ENCODE measurements at regions not wholly inside any gene's neighbourhood (a gene's known extent, or its start where the extent isn't known, plus 50 kb on each side); places are given as distances from the start of the nearest gene placed in this dataset.

DNA sequence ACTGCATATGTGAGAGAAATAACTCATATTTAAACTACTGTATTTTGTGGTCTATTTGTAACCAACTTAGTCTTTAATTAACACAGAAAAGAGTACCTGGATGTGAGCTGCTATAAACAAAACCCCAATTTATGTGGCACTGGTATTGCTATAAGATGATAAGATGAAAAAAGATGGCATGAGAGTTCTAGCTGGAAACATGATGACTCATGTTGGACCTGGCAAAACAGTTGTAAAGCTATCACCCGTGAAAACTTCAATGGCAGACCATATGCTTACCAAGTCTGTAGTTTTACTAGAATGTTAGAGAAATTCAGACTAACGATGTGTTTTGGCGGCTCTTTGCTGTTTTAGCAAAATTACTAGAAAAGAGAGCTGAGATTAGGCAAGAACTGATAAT is 69.6 kb upstream of the PCDH9 start:
- H3K9me3 ChIP-seq (ENCODE audit: control insufficient read depth, insufficient read depth, low read length): no peaks in the 10 kb centered on the region
- no peak for TF ChIP-seq EZH2phosphoT487 (IDR thresholded peaks at IDR 0.05; ENCODE audit: borderline replicate concordance, low read length)
- TF ChIP-seq CTCF (IDR thresholded peaks at IDR 0.05; ENCODE audit: low read depth, low read length, poor library complexity, severe bottlenecking): no peak
- H4K20me1 ChIP-seq (ENCODE audit: control insufficient read depth, insufficient read depth, low read depth, low read length): no peaks in the 10 kb centered on the region
- no peaks in the 10 kb centered on the region for H3K9me2 ChIP-seq (replicated peaks; ENCODE audit: control insufficient read depth, low read length)
- no peak overlapping the region for H3K4me2 ChIP-seq (ENCODE audit: low read length)
- no peaks in the 10 kb centered on the region for H3F3A ChIP-seq (ENCODE audit: control insufficient read depth, insufficient read depth)
- no peaks in the 10 kb centered on the region for H3K79me2 ChIP-seq (ENCODE audit: control insufficient read depth, low read length)
- no peak overlapping the region for H3K27ac ChIP-seq (ENCODE audit: low read depth, low read length)
- H3K27me3 ChIP-seq (ENCODE audit: control insufficient read depth, low read length): no peaks in the 10 kb centered on the region
- no peaks in the 10 kb centered on the region for H3K36me3 ChIP-seq (ENCODE audit: control insufficient read depth, low read length)
- no peak overlapping the region for H3K4me3 ChIP-seq (ENCODE audit: low read length)
- no peaks in the 10 kb centered on the region for H3K4me1 ChIP-seq (ENCODE audit: control insufficient read depth, low read length)

- Histone ChIP-seq H3K4me1 (ENCODE audit: control insufficient read depth, low read length) (no peaks in the 10 kb centered on the region), H3K27ac (ENCODE audit: low read depth, low read length) (no peak overlapping the region), H3K4me3 (ENCODE audit: low read length) (no peak overlapping the region), H3K79me2 (ENCODE audit: control insufficient read depth, low read length) (no peaks in the 10 kb centered on the region), H3K9me2 (replicated peaks; ENCODE audit: control insufficient read depth, low read length) (no peaks in the 10 kb centered on the region), H3F3A (ENCODE audit: control insufficient read depth, insufficient read depth) (no peaks in the 10 kb centered on the region), H3K27me3 (ENCODE audit: control insufficient read depth, low read length) (no peaks in the 10 kb centered on the region), H3K9me3 (ENCODE audit: control insufficient read depth, insufficient read depth, low read length) (no peaks in the 10 kb centered on the region), H3K36me3 (ENCODE audit: control insufficient read depth, low read length) (no peaks in the 10 kb centered on the region), H4K20me1 (ENCODE audit: control insufficient read depth, insufficient read depth, low read depth, low read length) (no peaks in the 10 kb centered on the region), H3K4me2 (ENCODE audit: low read length) (no peak overlapping the region)
- TF ChIP-seq EZH2phosphoT487 (IDR thresholded peaks at IDR 0.05; ENCODE audit: borderline replicate concordance, low read length) (no peak), CTCF (IDR thresholded peaks at IDR 0.05; ENCODE audit: low read depth, low read length, poor library complexity, severe bottlenecking) (no peak)
Observed at GRCh38 chr13:67299072-67299635, 69.0 kb upstream of the PCDH9 start.

GRCh38 chr13:67298297-67298696 is 68.2 kb upstream of the PCDH9 start:
- Histone ChIP-seq H3K4me2 (ENCODE audit: low read length) (no peak overlapping the region), H3K4me3 (ENCODE audit: low read length) (no peak overlapping the region), H3K27me3 (ENCODE audit: control insufficient read depth, low read length) (no peaks in the 10 kb centered on the region), H3K79me2 (ENCODE audit: control insufficient read depth, low read length) (no peaks in the 10 kb centered on the region), H3F3A (ENCODE audit: control insufficient read depth, insufficient read depth) (no peaks in the 10 kb centered on the region), H3K9me2 (replicated peaks; ENCODE audit: control insufficient read depth, low read length) (no peaks in the 10 kb centered on the region), H3K9me3 (ENCODE audit: control insufficient read depth, insufficient read depth, low read length) (no peaks in the 10 kb centered on the region), H3K27ac (ENCODE audit: low read depth, low read length) (no peak overlapping the region), H4K20me1 (ENCODE audit: control insufficient read depth, insufficient read depth, low read depth, low read length) (no peaks in the 10 kb centered on the region), H3K36me3 (ENCODE audit: control insufficient read depth, low read length) (no peaks in the 10 kb centered on the region), H3K4me1 (ENCODE audit: control insufficient read depth, low read length) (no peaks in the 10 kb centered on the region)
- TF ChIP-seq EZH2phosphoT487 (IDR thresholded peaks at IDR 0.05; ENCODE audit: borderline replicate concordance, low read length): no peak
- TF ChIP-seq CTCF (IDR thresholded peaks at IDR 0.05; ENCODE audit: low read depth, low read length, poor library complexity, severe bottlenecking): no peak

All from DOHH2 (cell line).